C4-2B (cell line): ENCODE measurements at regions not wholly inside any gene's neighbourhood (a gene's known extent, or its start where the extent isn't known, plus 50 kb on each side); places are given as distances from the start of the nearest gene placed in this dataset.
"Not testable (repeated sequence)": the region's sequence is repeated elsewhere in the genome, so short reads cannot be mapped to it uniquely, and the experiment has no call there.

Experiments used
- H3K27ac ChIP-seq: fragments of 450-650 bp; 2 replicates; pipeline ENCODE4 v1.5.1; 2017
- ZFX ChIP-seq: fragments of 450-650 bp; IDR thresholded peaks from 2 replicates; pipeline ENCODE4 v1.6.1; 2017
- TF ChIP-seq, protein P1 (sequence below): fragments of 450-650 bp; conservative IDR thresholded peaks from 2 replicates; pipeline ENCODE4 v1.5.1; 2017; ENCODE audit warnings: mild to moderate bottlenecking

DNA sequence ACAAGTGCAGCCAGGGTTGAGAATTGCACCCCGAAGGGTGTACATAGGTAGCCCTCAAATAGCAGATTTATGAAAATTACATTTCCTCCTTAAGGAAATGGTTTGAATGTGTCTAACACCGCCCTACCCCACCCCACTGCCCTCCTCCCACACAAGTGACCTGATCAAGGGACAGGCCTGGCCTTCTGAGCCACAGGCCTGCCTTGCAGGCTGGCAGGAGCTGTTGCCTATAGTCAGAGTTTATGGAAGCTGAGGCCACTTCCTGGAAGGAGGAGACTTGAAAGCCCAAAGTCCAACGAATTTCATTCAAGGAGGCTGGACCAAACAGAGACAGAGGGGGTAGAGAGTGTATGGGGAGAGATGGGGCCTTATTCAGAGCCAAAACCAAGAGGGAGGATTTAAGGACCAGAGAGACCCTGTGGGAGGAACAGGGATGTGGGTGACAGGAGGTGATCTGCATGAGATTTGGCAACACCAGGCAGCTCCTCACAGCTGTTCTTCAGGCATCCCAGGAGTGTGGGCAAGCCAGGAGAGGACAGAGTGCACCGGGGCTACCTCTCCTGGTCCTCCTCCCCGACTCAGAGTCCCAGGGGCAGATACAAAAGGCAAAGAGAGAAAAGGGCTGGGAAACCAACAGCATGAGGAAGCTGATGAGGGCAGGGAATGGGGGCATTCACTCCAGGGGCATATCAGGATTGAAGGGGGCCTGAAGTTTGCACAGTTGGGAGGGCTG is 100.4 kb upstream of the HES1 start:
- H3K27ac ChIP-seq, result no peak overlapping the region
- no peak for TF ChIP-seq ZFX
- TF ChIP-seq, protein P1, sequence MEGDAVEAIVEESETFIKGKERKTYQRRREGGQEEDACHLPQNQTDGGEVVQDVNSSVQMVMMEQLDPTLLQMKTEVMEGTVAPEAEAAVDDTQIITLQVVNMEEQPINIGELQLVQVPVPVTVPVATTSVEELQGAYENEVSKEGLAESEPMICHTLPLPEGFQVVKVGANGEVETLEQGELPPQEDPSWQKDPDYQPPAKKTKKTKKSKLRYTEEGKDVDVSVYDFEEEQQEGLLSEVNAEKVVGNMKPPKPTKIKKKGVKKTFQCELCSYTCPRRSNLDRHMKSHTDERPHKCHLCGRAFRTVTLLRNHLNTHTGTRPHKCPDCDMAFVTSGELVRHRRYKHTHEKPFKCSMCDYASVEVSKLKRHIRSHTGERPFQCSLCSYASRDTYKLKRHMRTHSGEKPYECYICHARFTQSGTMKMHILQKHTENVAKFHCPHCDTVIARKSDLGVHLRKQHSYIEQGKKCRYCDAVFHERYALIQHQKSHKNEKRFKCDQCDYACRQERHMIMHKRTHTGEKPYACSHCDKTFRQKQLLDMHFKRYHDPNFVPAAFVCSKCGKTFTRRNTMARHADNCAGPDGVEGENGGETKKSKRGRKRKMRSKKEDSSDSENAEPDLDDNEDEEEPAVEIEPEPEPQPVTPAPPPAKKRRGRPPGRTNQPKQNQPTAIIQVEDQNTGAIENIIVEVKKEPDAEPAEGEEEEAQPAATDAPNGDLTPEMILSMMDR, result no peak

DNA sequence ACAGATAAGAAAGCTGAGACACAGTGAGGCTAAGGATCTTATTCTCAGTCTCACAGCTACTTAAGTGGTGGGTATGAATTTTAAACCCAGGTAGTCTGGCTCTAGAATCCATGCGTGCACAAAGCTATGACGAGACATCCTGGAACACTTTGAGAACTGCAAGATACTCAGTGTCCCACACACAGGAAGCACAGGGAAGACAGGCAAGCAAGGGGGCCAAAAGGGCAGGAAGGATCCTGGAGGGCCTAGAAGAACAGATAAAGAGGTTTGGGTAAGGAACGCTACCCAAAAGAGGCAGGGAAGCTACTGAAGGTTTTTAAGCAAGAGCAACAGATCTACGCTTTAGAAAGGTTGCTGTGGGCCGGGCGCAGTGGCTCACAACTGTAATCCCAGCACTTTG is 99.1 kb upstream of the HES1 start:
- no peak overlapping the region for H3K27ac ChIP-seq
- TF ChIP-seq ZFX, result no peak
- TF ChIP-seq, protein P1, result no peak

DNA sequence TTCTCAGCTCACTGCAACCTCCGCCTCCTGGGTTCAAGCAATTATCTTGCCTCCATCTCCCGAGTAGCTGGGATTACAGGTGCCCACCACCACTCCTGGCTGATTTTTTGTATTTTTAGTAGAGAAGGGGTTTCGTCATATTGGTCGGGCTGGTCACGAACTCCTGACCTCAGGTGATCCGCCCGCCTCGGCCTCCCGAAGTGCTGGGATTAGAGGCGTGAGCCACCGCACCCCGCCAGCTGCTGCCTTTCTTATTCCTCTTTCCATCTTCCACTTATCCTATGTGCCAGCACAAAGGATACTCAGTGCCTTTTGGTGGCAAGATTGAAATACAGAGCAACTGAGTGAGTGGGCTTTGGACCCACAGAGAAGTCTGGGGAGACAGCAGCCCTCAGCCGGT is 97.6 kb upstream of the HES1 start:
- not testable (repeated sequence) for H3K27ac ChIP-seq

DNA sequence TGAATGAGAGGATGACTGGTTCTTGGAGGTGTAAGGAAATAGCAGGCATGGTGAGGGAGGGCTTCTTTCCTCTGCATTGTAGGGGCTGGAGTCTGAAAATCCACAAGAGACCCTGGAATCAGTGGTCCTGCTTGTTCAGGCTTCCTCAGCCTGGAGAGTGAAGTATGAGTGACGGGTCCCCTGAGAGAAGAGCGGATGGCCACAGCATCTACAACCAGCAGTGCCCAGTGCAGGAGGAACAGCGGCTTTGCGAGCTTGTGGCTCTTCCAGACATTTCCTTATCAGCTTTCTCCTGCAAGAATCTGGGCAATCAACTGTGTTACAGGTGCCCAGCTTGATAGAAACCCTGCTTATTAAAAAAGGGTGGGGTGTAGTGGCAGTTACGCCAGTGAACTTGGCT is 97.0 kb upstream of the HES1 start:
- H3K27ac ChIP-seq, result no peak overlapping the region
- TF ChIP-seq ZFX, result no peak
- TF ChIP-seq, protein P1, result no peak

DNA sequence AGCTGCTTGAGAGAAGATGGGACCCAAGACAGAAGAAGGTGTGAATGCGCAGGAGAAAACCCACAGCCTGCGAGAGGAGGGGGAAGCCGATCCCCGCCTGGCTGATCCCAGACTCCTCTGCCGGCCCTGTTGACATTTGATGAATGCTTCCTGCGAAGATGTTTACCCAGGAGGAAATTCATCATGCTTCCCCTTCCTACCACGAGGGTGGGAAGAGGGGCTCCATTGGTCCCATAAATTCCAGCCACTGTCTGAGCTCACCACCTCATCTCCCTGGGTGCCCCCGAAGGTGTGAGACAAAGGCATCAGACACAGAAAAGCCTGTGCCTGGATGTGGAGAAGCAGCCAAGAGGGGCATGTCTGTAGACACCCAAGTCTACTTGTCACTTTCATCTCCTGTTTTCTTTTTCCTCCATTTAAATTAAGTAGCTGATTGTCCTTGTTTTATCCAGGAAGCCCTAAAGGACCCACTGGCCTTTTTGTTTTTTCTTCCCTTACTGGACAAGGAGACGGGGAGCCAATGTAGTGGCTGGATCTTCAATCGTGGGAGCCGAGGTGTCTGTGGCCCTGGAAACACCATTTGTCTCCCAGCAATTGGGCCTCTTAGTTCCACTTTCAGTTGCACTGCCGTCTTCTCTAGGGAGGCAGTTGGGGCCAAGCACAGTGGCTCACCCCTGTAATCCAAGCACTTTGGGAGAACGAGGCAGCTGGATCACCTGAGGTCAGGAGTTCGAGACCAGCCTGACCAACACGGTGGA is 95.3 kb upstream of the HES1 start:
- no peak for TF ChIP-seq ZFX
- TF ChIP-seq, protein P1, result no peak
- H3K27ac ChIP-seq, result no peak overlapping the region

DNA sequence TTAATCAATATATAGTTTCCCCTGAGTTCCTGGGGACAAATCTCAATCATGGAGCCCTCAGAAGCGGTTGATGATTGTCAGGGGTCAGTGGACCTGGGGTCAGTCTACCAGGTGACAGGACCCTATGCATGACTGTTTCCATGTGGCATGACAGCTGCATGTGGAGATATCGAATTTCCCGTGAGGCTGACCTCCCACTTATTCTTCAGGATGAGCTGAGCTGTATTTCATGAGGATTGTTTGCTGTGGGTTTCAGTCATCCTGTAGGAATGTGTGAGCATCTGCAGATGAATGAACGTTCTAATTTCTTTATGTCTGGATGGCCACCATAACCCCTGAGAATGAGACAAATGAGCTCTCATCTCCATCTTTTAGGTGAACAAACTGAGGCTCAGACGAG is 93.0 kb upstream of the HES1 start:
- TF ChIP-seq ZFX, result no peak
- TF ChIP-seq, protein P1, result no peak
- H3K27ac ChIP-seq, result no peak overlapping the region

DNA sequence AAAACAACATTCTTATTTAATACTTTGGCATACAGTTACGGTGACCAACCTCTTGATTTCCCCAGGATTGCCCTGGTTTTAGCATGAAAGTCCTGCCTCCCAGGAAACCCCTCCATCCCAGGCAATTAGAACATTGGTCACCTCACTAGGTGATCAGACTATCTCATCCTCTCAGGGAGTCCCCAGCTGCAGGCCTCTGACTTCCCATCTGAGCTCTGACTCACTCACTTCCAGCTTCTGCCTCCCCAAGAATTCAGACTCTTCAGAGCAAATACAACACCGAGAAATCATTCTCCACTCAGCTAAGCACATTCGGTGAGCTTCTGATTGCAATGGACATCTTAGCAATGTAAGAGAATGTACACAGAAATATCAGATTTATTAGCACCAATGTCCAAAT is 92.4 kb upstream of the HES1 start:
- no peak overlapping the region for H3K27ac ChIP-seq
- TF ChIP-seq ZFX, result no peak
- TF ChIP-seq, protein P1, result no peak

DNA sequence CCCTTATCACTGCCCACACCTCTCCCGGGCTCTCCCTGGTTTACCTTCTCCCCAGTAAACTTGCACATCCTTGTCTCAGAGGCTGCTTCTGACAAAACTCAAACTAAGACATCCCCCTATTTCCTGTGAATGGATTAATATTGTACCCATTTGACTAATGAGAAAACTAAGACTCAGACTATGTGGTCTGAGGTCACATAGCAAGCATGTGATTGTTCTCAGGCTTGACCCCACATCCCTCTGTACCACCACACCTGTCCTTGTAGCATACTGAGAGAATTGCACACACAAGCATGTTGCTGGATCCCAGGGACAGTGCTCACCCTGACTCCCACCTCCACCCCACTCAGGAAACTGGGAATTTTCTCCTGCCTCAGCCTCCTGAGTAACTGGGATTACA is 90.7 kb upstream of the HES1 start:
- no peak overlapping the region for H3K27ac ChIP-seq
- TF ChIP-seq, protein P1, result no peak
- TF ChIP-seq ZFX, result no peak
